H1 (cell line): ENCODE measurements at regions not wholly inside any gene's neighbourhood (a gene's known extent, or its start where the extent isn't known, plus 50 kb on each side); places are given as distances from the start of the nearest gene placed in this dataset.
"Not testable (repeated sequence)": the region's sequence is repeated elsewhere in the genome, so short reads cannot be mapped to it uniquely, and the experiment has no call there.

ENCODE experiments used
- RBBP5 ChIP-seq: IDR thresholded peaks from 2 replicates; pipeline ENCODE4 v1.7.1; 2012; ENCODE audit warnings: low read depth, mild to moderate bottlenecking, inconsistent platforms, low read length, moderate library complexity, borderline replicate concordance
- RFX5 ChIP-seq: IDR thresholded peaks from 2 replicates; pipeline ENCODE4 v1.6.1; 2011; ENCODE audit warnings: low read depth, low read length, improper control_type of control experiment, borderline replicate concordance
- TBP ChIP-seq: IDR thresholded peaks from 2 replicates; pipeline ENCODE4 v1.6.1; 2011; ENCODE audit warnings: low read depth, low read length, improper control_type of control experiment
- TF ChIP-seq, protein P1 (sequence below), 3 experiments: IDR thresholded peaks; 1 replicate in 2 of 3; 2 replicates in 1 of 3; pipeline versions ENCODE4 v1.5.1 to v1.6.1; 2011; ENCODE audit warnings: low read length in 3 of 3, mild to moderate bottlenecking in 3 of 3, inconsistent platforms in 2 of 3, low read depth in 1 of 3, moderate library complexity in 1 of 3; ENCODE audit not compliant: insufficient read depth in 1 of 3; ENCODE audit errors: control extremely low read depth in 1 of 3

DNA sequence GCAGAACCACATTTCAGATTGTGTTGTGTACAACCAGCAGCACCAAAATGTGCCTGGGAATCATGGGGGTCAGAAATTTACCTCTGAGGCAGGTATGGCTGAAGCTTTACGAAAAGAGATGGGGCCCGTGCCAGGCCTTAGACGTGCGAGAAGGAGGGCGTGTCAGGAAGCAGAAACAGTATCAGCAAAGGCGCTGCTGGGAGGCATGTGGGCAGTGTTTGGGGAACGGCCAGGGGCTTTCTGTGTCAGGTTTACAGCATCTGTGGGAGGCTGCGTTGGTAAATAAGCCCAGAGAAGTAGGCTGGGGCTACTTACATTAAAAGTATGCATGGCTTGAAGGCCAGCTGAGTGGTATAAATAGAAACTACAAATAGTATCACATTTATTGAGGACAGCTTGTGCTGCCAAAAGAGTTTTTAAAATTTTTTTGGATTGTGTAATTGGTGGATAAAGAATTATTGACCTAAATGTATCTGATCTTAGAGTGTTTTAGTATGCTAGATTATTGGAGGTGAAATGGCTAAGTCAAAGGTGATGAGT is 120.5 kb upstream of the SIMC1 start:
- TF ChIP-seq, protein P1, sequence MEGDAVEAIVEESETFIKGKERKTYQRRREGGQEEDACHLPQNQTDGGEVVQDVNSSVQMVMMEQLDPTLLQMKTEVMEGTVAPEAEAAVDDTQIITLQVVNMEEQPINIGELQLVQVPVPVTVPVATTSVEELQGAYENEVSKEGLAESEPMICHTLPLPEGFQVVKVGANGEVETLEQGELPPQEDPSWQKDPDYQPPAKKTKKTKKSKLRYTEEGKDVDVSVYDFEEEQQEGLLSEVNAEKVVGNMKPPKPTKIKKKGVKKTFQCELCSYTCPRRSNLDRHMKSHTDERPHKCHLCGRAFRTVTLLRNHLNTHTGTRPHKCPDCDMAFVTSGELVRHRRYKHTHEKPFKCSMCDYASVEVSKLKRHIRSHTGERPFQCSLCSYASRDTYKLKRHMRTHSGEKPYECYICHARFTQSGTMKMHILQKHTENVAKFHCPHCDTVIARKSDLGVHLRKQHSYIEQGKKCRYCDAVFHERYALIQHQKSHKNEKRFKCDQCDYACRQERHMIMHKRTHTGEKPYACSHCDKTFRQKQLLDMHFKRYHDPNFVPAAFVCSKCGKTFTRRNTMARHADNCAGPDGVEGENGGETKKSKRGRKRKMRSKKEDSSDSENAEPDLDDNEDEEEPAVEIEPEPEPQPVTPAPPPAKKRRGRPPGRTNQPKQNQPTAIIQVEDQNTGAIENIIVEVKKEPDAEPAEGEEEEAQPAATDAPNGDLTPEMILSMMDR (IDR thresholded peaks at IDR 0.05; ENCODE audit: control extremely low read depth in 1 of 3, insufficient read depth in 1 of 3, low read depth in 1 of 3, low read length in 3 of 3), result not testable (repeated sequence)
- TF ChIP-seq RFX5, TBP, RBBP5: not testable (repeated sequence)
